HEK293T (cell line): ENCODE measurements at regions not wholly inside any gene's neighbourhood (a gene's known extent, or its start where the extent isn't known, plus 50 kb on each side); places are given as distances from the start of the nearest gene placed in this dataset.

ENCODE experiments used
- FOXA1 ChIP-seq: fragments of 450-650 bp; IDR thresholded peaks from 2 replicates; pipeline ENCODE4 v1.6.1; 2016; ENCODE audit warnings: mild to moderate bottlenecking
- FOXK2 ChIP-seq: fragments of 450-650 bp; IDR thresholded peaks from 2 replicates; pipeline ENCODE4 v1.6.1; 2016; ENCODE audit warnings: mild to moderate bottlenecking
- PKNOX1 ChIP-seq: fragments of 450-650 bp; IDR thresholded peaks from 2 replicates; pipeline ENCODE4 v1.6.1; 2016
- SP1 ChIP-seq: fragments of 450-650 bp; IDR thresholded peaks from 2 replicates; pipeline ENCODE4 v1.6.1; 2017

- TF ChIP-seq PKNOX1 (no peak), FOXK2 (no peak), SP1 (no peak), FOXA1 (no peak)
Observed at GRCh38 chr11:119787074-119787461, 58.1 kb upstream of the NECTIN1 start.
